Thyroid gland (tissue), 4 donors: ENCODE measurements at regions not wholly inside any gene's neighbourhood (a gene's known extent, or its start where the extent isn't known, plus 50 kb on each side); places are given as distances from the start of the nearest gene placed in this dataset.

Experiments
- CTCF ChIP-seq, 6 experiments: fragments of 200-600 bp in 3 of 6; fragments of 450-650 bp in 3 of 6; sonication (generic) in 3 of 6; IDR thresholded peaks; one replicate each; pipeline ENCODE4 v1.5.1; 2016 to 2019; ENCODE audit warnings: antibody characterized with exemption in 6 of 6, mild to moderate bottlenecking in 2 of 6, inconsistent platforms in 1 of 6, moderate library complexity in 1 of 6
- POLR2A ChIP-seq, 2 donors: fragments of 450-650 bp; IDR thresholded peaks; one replicate each; pipeline ENCODE4 v1.6.1; 2017; ENCODE audit warnings: antibody characterized with exemption in 2 of 2, mild to moderate bottlenecking in 2 of 2, moderate library complexity in 1 of 2

GRCh38 chr9:19924080-19924479 is 135.2 kb upstream of the SLC24A2 start:
- TF ChIP-seq CTCF (IDR thresholded peaks at IDR 0.05), result no peak
- TF ChIP-seq POLR2A (IDR thresholded peaks at IDR 0.05), result no peak
